GM12864 (cell line): ENCODE measurements at regions not wholly inside any gene's neighbourhood (a gene's known extent, or its start where the extent isn't known, plus 50 kb on each side); places are given as distances from the start of the nearest gene placed in this dataset.

ENCODE experiments used
- DNase-seq: peaks from one replicate; pipeline ENCODE4 v3.0.0-alpha.2; 2011; ENCODE audit warnings: low read depth
- H3K4me3 ChIP-seq: 2 replicates; pipeline ENCODE4 v1.5.1; 2011; ENCODE audit warnings: mild to moderate bottlenecking, low read depth, low read length, control low read depth
- CTCF ChIP-seq: IDR thresholded peaks from 2 replicates; pipeline ENCODE4 v1.5.1; 2011; ENCODE audit warnings: low read depth, mild to moderate bottlenecking, moderate library complexity, low read length, control low read depth, inconsistent platforms; ENCODE audit errors: missing control alignments

GRCh38 chr16:65510241-65510640 lies 388.4 kb upstream of the CDH11 start:
- TF ChIP-seq CTCF, result no peak
- H3K4me3 ChIP-seq, result no peak overlapping the region
- DNase-seq, result no peak

- TF ChIP-seq CTCF, result no peak
- DNase-seq, result no peak
- H3K4me3 ChIP-seq, result no peak overlapping the region
Observed at GRCh38 chr16:65509172-65509571, 387.3 kb upstream of the CDH11 start.

GRCh38 chr16:65500919-65501318 lies 379.1 kb upstream of the CDH11 start:
- DNase-seq, result no peak
- no peak for TF ChIP-seq CTCF
- no peak overlapping the region for H3K4me3 ChIP-seq

- no peak overlapping the region for H3K4me3 ChIP-seq
- no peak for DNase-seq
- TF ChIP-seq CTCF, result no peak
Observed at GRCh38 chr16:65500007-65500406, 378.1 kb upstream of the CDH11 start.

- H3K4me3 ChIP-seq, result no peak overlapping the region
- no peak for DNase-seq
- no peak for TF ChIP-seq CTCF
Observed at GRCh38 chr16:65499566-65499965, 377.7 kb upstream of the CDH11 start.

- TF ChIP-seq CTCF, result no peak
- H3K4me3 ChIP-seq, result no peak overlapping the region
- DNase-seq, result no peak
Observed at GRCh38 chr16:65497571-65497970, 375.7 kb upstream of the CDH11 start.

GRCh38 chr16:65495106-65495505 lies 373.2 kb upstream of the CDH11 start:
- no peak overlapping the region for H3K4me3 ChIP-seq
- no peak for DNase-seq
- TF ChIP-seq CTCF, result no peak
